Kidney (tissue), 13 donors: ENCODE measurements at regions not wholly inside any gene's neighbourhood (a gene's known extent, or its start where the extent isn't known, plus 50 kb on each side); places are given as distances from the start of the nearest gene placed in this dataset.

Experiments used
- DNase-seq, 5 donors: peaks; one replicate each; pipeline ENCODE4 v3.0.0-alpha.2; 2013 to 2020
- FAIRE-seq: peaks from 2 replicates; lab custom pipeline; 2012; peaks lifted over from hg19 to GRCh38; lab: Jason Lieb, UNC
- H3K27ac ChIP-seq, 2 donors: one replicate each; pipeline ENCODE4 v1.7.0; 2013; ENCODE audit warnings: low read depth in 2 of 2, low read length in 2 of 2, inconsistent platforms in 1 of 2
- H3K27me3 ChIP-seq: one replicate; pipeline ENCODE4 v1.7.1; 2013; ENCODE audit warnings: low read length, inconsistent platforms; ENCODE audit not compliant: control insufficient read depth, insufficient read depth
- H3K36me3 ChIP-seq, 3 donors: one replicate each; pipeline versions ENCODE4 v1.7.0 to v1.7.1; 2013; ENCODE audit warnings: low read length in 3 of 3, control low read depth in 1 of 3, inconsistent platforms in 1 of 3; ENCODE audit not compliant: insufficient read depth in 3 of 3, control insufficient read depth in 2 of 3
- H3K4me1 ChIP-seq, 3 donors: one replicate each; pipeline versions ENCODE4 v1.7.0 to v1.7.1; 2013; ENCODE audit warnings: low read length in 3 of 3, inconsistent platforms in 1 of 3, low read depth in 1 of 3; ENCODE audit not compliant: control insufficient read depth in 2 of 3, insufficient read depth in 2 of 3
- H3K4me3 ChIP-seq, 3 donors: one replicate each; pipeline versions ENCODE4 v1.7.0 to v1.8.1; 2013; ENCODE audit warnings: low read length in 3 of 3, control low read depth in 1 of 3, inconsistent platforms in 1 of 3
- H3K9ac ChIP-seq, 3 donors: one replicate each; pipeline versions ENCODE4 v1.7.0 to v1.7.1; 2013; ENCODE audit warnings: low read length in 3 of 3, control low read depth in 1 of 3, inconsistent platforms in 1 of 3
- H3K9me3 ChIP-seq, 3 donors: one replicate each; pipeline versions ENCODE4 v1.7.0 to v1.7.1; 2013; ENCODE audit warnings: low read length in 3 of 3, control low read depth in 1 of 3, inconsistent platforms in 1 of 3; ENCODE audit not compliant: control insufficient read depth in 2 of 3, insufficient read depth in 1 of 3
- CTCF ChIP-seq: IDR thresholded peaks from 3 replicates; pipeline ENCODE4 v1.5.1; 2012; ENCODE audit warnings: mild to moderate bottlenecking, moderate library complexity, borderline replicate concordance; ENCODE audit not compliant: insufficient read depth; ENCODE audit errors: extremely low read depth
- intact Hi-C: fragments of 100-400 bp; cut with DNase I; formaldehyde crosslinking; loops from one replicate; pipeline ENCODE4 v1.11.1; 2022
- donor health status: control.
- donor health status: control.
- donor health status: control.
- donor health status: control.
- donor health status: control.
- donor health status: DM: yes; HTN: yes; CAD: no.
- donor health status: Normal renal cell carcinoma (clear cell type).

- Histone ChIP-seq H3K9ac (no peak overlapping the region), H3K27me3 (no peaks in the 10 kb centered on the region), H3K27ac (no peak overlapping the region), H3K9me3 (no peaks in the 10 kb centered on the region), H3K4me1 (no peaks in the 10 kb centered on the region), H3K4me3 (no peak overlapping the region), H3K36me3 (no peaks in the 10 kb centered on the region)
- FAIRE-seq, result no peak
- intact Hi-C loops, result no loop called here
- no peak for DNase-seq
- TF ChIP-seq CTCF, result no peak
Measured at GRCh38 chr2:222133897-222134296, 164.9 kb downstream of the PAX3 start.

- H3K4me1 ChIP-seq, result no peaks in the 10 kb centered on the region
- H3K4me3 ChIP-seq, result no peak overlapping the region
- no peak overlapping the region for H3K9ac ChIP-seq
- FAIRE-seq, result no peak
- no peaks in the 10 kb centered on the region for H3K9me3 ChIP-seq
- TF ChIP-seq CTCF, result no peak
- intact Hi-C loops, result no loop called here
- no peak for DNase-seq
- no peak overlapping the region for H3K27ac ChIP-seq
- no peaks in the 10 kb centered on the region for H3K36me3 ChIP-seq
- no peaks in the 10 kb centered on the region for H3K27me3 ChIP-seq
Measured at GRCh38 chr2:222130855-222131254, 167.9 kb downstream of the PAX3 start.

- no peak for TF ChIP-seq CTCF
- no peak for DNase-seq
- Histone ChIP-seq H3K27me3 (no peaks in the 10 kb centered on the region), H3K36me3 (no peaks in the 10 kb centered on the region), H3K4me1 (no peaks in the 10 kb centered on the region), H3K4me3 (no peak overlapping the region), H3K9me3 (no peaks in the 10 kb centered on the region), H3K27ac (no peak overlapping the region), H3K9ac (no peak overlapping the region)
- FAIRE-seq, result no peak
- intact Hi-C loops, result no loop called here
Measured at GRCh38 chr2:222127660-222128059, 171.1 kb downstream of the PAX3 start.

GRCh38 chr2:222120933-222121332 lies 177.9 kb downstream of the PAX3 start:
- Histone ChIP-seq H3K4me1 (no peaks in the 10 kb centered on the region), H3K27me3 (no peaks in the 10 kb centered on the region), H3K9ac (no peak overlapping the region), H3K27ac (no peak overlapping the region), H3K9me3 (no peaks in the 10 kb centered on the region), H3K4me3 (no peak overlapping the region), H3K36me3 (no peaks in the 10 kb centered on the region)
- intact Hi-C loops, result no loop called here
- no peak for TF ChIP-seq CTCF
- DNase-seq (no peak), FAIRE-seq (no peak)
